HepG2 (cell line): ENCODE measurements at regions not wholly inside any gene's neighbourhood (a gene's known extent, or its start where the extent isn't known, plus 50 kb on each side); places are given as distances from the start of the nearest gene placed in this dataset.

ENCODE experiments used
- ATAC-seq: fragments of 200-7000 bp; cut with Tn5 transposase; 3 replicates; pipeline ENCODE4 v1.9.1; 2020; ENCODE audit warnings: mild to moderate bottlenecking, moderate library complexity
- BruUV-seq: library from RNA; stranded (reverse); fragments of 400-500 nt; replicated peaks from 2 replicates; lab custom pipeline; 2021; lab: Mats Ljungman, UMichigan
- CTCF ChIA-PET: fragments of 300-600 bp; formaldehyde crosslinking; extraction: SDS; loops from one replicate; lab custom pipeline; 2021; ENCODE audit warnings: low total read pairs, inconsistent platforms, low intra/inter-chr PET ratio; lab: Yijun Ruan, JAX
- POLR2A ChIA-PET: fragments of 350-600 bp; sonication (Branson Sonifier 250); formaldehyde crosslinking; loops from one replicate; lab custom pipeline; 2020; ENCODE audit warnings: antibody characterized with exemption, inconsistent platforms; lab: Yijun Ruan, JAX
- DNase-seq: peaks from one replicate; pipeline ENCODE4 v3.0.0-alpha.2; 2015; ENCODE audit warnings: low spot score
- FAIRE-seq: peaks from 3 replicates; lab custom pipeline; 2011; peaks lifted over from hg19 to GRCh38; lab: Jason Lieb, UNC
- H2AFZ ChIP-seq: one replicate; pipeline ENCODE4 v1.6.1; 2011; ENCODE audit warnings: low read length, inconsistent platforms
- H3K27ac ChIP-seq: fragments of 300-600 bp; 3 replicates; pipeline ENCODE4 v1.8.0; 2011; ENCODE audit warnings: mixed run types, mild to moderate bottlenecking, mixed read lengths, low read length, inconsistent platforms; ENCODE audit not compliant: insufficient read depth; ENCODE audit errors: extremely low read length
- H3K27me3 ChIP-seq, 2 experiments: fragments of 200-600 bp in 1 of 2; 2 replicates in 1 of 2; 3 replicates in 1 of 2; pipeline versions ENCODE4 v1.6.0 to v1.8.0; 2011; ENCODE audit warnings: low read length in 2 of 2, mild to moderate bottlenecking in 2 of 2, moderate library complexity in 2 of 2, inconsistent platforms in 1 of 2; ENCODE audit not compliant: insufficient read depth in 2 of 2, control insufficient read depth in 1 of 2
- H3K36me3 ChIP-seq, 2 experiments: fragments of 200-600 bp in 1 of 2; replicated peaks in 1 of 2; 2 replicates in 1 of 2; 3 replicates in 1 of 2; pipeline versions ENCODE4 v1.5.1 to v1.8.0; 2011; ENCODE audit warnings: low read length in 2 of 2, inconsistent platforms in 1 of 2; ENCODE audit not compliant: insufficient read depth in 2 of 2, control insufficient read depth in 1 of 2
- H3K4me1 ChIP-seq: 2 replicates; pipeline ENCODE4 v1.5.1; 2012; ENCODE audit warnings: low read length, inconsistent platforms; ENCODE audit not compliant: insufficient read depth
- H3K4me2 ChIP-seq: 2 replicates; pipeline ENCODE4 v1.6.0; 2011; ENCODE audit warnings: low read depth, low read length, inconsistent platforms
- H3K4me3 ChIP-seq, 3 experiments: fragments of 200-600 bp in 1 of 3; sonication (generic), shearing (Covaris generic) in 1 of 3; replicated peaks in 1 of 3; 2 replicates each; pipeline ENCODE4 v1.5.1; 2011 to 2016; ENCODE audit warnings: low read length in 3 of 3, inconsistent platforms in 2 of 3, low read depth in 2 of 3, mild to moderate bottlenecking in 2 of 3, control low read depth in 1 of 3, mixed read lengths in 1 of 3; ENCODE audit not compliant: insufficient read depth in 1 of 3
- H3K79me2 ChIP-seq: one replicate; pipeline ENCODE4 v1.6.1; 2011; ENCODE audit warnings: low read length, inconsistent platforms; ENCODE audit not compliant: insufficient read depth
- H3K9ac ChIP-seq: 2 replicates; pipeline ENCODE4 v1.6.0; 2011; ENCODE audit warnings: mild to moderate bottlenecking, low read depth, low read length, inconsistent platforms; ENCODE audit not compliant: insufficient read depth
- H3K9me3 ChIP-seq: 2 replicates; pipeline ENCODE4 v1.5.1; 2012; ENCODE audit warnings: mild to moderate bottlenecking, low read length
- H4K20me1 ChIP-seq: 2 replicates; pipeline ENCODE4 v1.6.0; 2011; ENCODE audit warnings: inconsistent platforms, mild to moderate bottlenecking, low read length, moderate library complexity; ENCODE audit not compliant: insufficient read depth
- ARID2 ChIP-seq: sonication (generic); formaldehyde crosslinking; IDR thresholded peaks from 2 replicates; pipeline ENCODE4 v1.8.1; 2022; ENCODE audit warnings: mild to moderate bottlenecking, missing genetic modification reagents, borderline replicate concordance
- ATF7-NPFF ChIP-seq: sonication (generic); formaldehyde crosslinking; IDR thresholded peaks from 2 replicates; pipeline ENCODE4 v1.8.1; 2023; ENCODE audit warnings: mild to moderate bottlenecking, low read depth, missing genetic modification reagents, moderate library complexity
- MXI1 ChIP-seq: IDR thresholded peaks from 3 replicates; pipeline ENCODE4 v1.6.1; 2012; ENCODE audit warnings: low read depth, low read length, inconsistent platforms, borderline replicate concordance
- SYNCRIP ChIP-seq: fragments of 200-400 bp; formaldehyde crosslinking; IDR thresholded peaks from 2 replicates; pipeline ENCODE4 v1.6.1; 2018; ENCODE audit warnings: mild to moderate bottlenecking, low read depth, low read length; ENCODE audit not compliant: insufficient read depth
- ZFP37 ChIP-seq: sonication (generic); formaldehyde crosslinking; IDR thresholded peaks from 2 replicates; pipeline ENCODE4 v1.4.0; 2020; ENCODE audit warnings: missing genetic modification reagents, borderline replicate concordance
- WGBS: methylation state at CpG from one replicate; pipeline ENCODE4 v1.1.6; 2017; ENCODE audit warnings: low lambda C conversion rate; 5-methylcytosine and 5-hydroxymethylcytosine counted together
- in situ Hi-C: cut with HindIII; loops from 2 replicates; pipeline ENCODE4 v1.10.0; 2017; ENCODE audit warnings: low pct_unique_long_range_greater_than_20kb; ENCODE audit not compliant: extremely low pct_ligation_motif_present
- intact Hi-C: fragments of 100-400 bp; cut with micrococcal nuclease; formaldehyde crosslinking; loops from one replicate; pipeline ENCODE4 v1.10.0; 2022; ENCODE audit not compliant: unreplicated experiment
- TF ChIP-seq, protein P1 (sequence below): sonication (generic); formaldehyde crosslinking; IDR thresholded peaks from 2 replicates; pipeline ENCODE4 v1.5.0; 2020; ENCODE audit warnings: mild to moderate bottlenecking, missing genetic modification reagents, borderline replicate concordance
- TF ChIP-seq, protein P2 (sequence below): sonication (generic); formaldehyde crosslinking; IDR thresholded peaks from 2 replicates; pipeline ENCODE4 v1.4.0; 2020; ENCODE audit warnings: missing genetic modification reagents
- TF ChIP-seq, protein P3 (sequence below): sonication (generic); formaldehyde crosslinking; IDR thresholded peaks from 2 replicates; pipeline ENCODE4 v1.8.0; 2022; ENCODE audit warnings: missing genetic modification reagents, mild to moderate bottlenecking, moderate library complexity, borderline replicate concordance

DNA sequence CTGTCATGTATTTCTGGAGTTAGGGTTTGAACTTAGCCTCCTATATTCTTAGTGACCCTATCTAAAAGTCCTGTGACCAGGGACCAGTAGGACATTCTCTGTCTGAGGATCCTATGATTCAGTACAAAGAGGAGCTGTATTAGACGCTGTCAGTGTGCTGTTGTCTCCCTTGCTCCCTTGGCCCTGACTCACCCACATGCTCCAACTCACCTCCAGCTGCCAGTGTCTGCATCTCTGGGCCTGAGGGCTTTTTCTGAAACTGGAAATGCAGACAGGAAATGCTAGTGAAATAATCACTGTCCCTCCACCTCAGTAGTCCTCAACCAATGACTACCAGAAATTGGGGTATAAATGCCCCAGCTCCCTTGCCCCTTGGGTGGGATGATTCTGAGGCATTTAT lies 535.3 kb upstream of the RPS6KA3 start:
- no peak for DNase-seq
- CTCF ChIA-PET, result no interaction called here
- in situ Hi-C loops, result no loop called here
- Histone ChIP-seq H3K4me3 (no peak overlapping the region), H3K79me2 (no peaks in the 10 kb centered on the region), H4K20me1 (no peaks in the 10 kb centered on the region), H3K4me2 (no peak overlapping the region), H3K4me1 (no peaks in the 10 kb centered on the region), H3K27me3 (no peaks in the 10 kb centered on the region), H2AFZ (no peak overlapping the region), H3K9ac (no peak overlapping the region), H3K36me3 (no peaks in the 10 kb centered on the region)
- intact Hi-C loops, result no loop called here
- no TSS peak for BruUV-seq
- POLR2A ChIA-PET, result no interaction called here
- no peak for ATAC-seq
- 0% methylated on average over 1 of the region's 1 CpG for WGBS
- no peak for TF ChIP-seq SYNCRIP
- TF ChIP-seq, protein P1, sequence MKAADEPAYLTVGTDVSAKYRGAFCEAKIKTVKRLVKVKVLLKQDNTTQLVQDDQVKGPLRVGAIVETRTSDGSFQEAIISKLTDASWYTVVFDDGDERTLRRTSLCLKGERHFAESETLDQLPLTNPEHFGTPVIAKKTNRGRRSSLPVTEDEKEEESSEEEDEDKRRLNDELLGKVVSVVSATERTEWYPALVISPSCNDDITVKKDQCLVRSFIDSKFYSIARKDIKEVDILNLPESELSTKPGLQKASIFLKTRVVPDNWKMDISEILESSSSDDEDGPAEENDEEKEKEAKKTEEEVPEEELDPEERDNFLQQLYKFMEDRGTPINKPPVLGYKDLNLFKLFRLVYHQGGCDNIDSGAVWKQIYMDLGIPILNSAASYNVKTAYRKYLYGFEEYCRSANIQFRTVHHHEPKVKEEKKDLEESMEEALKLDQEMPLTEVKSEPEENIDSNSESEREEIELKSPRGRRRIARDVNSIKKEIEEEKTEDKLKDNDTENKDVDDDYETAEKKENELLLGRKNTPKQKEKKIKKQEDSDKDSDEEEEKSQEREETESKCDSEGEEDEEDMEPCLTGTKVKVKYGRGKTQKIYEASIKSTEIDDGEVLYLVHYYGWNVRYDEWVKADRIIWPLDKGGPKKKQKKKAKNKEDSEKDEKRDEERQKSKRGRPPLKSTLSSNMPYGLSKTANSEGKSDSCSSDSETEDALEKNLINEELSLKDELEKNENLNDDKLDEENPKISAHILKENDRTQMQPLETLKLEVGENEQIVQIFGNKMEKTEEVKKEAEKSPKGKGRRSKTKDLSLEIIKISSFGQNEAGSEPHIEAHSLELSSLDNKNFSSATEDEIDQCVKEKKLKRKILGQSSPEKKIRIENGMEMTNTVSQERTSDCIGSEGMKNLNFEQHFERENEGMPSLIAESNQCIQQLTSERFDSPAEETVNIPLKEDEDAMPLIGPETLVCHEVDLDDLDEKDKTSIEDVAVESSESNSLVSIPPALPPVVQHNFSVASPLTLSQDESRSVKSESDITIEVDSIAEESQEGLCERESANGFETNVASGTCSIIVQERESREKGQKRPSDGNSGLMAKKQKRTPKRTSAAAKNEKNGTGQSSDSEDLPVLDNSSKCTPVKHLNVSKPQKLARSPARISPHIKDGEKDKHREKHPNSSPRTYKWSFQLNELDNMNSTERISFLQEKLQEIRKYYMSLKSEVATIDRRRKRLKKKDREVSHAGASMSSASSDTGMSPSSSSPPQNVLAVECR (CRISPR knock-in tag), result no peak
- no peak for TF ChIP-seq MXI1
- no peak for TF ChIP-seq ZFP37 (CRISPR knock-in tag)
- no peak for TF ChIP-seq ARID2 (CRISPR knock-in tag)
- TF ChIP-seq, protein P2, sequence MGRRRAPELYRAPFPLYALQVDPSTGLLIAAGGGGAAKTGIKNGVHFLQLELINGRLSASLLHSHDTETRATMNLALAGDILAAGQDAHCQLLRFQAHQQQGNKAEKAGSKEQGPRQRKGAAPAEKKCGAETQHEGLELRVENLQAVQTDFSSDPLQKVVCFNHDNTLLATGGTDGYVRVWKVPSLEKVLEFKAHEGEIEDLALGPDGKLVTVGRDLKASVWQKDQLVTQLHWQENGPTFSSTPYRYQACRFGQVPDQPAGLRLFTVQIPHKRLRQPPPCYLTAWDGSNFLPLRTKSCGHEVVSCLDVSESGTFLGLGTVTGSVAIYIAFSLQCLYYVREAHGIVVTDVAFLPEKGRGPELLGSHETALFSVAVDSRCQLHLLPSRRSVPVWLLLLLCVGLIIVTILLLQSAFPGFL (CRISPR knock-in tag), result no peak
- TF ChIP-seq, protein P3, sequence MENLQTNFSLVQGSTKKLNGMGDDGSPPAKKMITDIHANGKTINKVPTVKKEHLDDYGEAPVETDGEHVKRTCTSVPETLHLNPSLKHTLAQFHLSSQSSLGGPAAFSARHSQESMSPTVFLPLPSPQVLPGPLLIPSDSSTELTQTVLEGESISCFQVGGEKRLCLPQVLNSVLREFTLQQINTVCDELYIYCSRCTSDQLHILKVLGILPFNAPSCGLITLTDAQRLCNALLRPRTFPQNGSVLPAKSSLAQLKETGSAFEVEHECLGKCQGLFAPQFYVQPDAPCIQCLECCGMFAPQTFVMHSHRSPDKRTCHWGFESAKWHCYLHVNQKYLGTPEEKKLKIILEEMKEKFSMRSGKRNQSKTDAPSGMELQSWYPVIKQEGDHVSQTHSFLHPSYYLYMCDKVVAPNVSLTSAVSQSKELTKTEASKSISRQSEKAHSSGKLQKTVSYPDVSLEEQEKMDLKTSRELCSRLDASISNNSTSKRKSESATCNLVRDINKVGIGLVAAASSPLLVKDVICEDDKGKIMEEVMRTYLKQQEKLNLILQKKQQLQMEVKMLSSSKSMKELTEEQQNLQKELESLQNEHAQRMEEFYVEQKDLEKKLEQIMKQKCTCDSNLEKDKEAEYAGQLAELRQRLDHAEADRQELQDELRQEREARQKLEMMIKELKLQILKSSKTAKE (CRISPR knock-in tag), result no peak
- no peak for TF ChIP-seq ATF7-NPFF (CRISPR knock-in tag)
- TF ChIP-seq, all 625 proteins: peak for 0
- H3K27ac ChIP-seq, result no peak overlapping the region
- FAIRE-seq, result no peak
- H3K9me3 ChIP-seq, result no peaks in the 10 kb centered on the region
